ENCODE measurements at regions not wholly inside any gene's neighbourhood (a gene's known extent, or its start where the extent isn't known, plus 50 kb on each side); places are given as distances from the start of the nearest gene placed in this dataset.
A peak's percentile ranks its signal among the peaks of the same experiment; 100 is the strongest.

DNA sequence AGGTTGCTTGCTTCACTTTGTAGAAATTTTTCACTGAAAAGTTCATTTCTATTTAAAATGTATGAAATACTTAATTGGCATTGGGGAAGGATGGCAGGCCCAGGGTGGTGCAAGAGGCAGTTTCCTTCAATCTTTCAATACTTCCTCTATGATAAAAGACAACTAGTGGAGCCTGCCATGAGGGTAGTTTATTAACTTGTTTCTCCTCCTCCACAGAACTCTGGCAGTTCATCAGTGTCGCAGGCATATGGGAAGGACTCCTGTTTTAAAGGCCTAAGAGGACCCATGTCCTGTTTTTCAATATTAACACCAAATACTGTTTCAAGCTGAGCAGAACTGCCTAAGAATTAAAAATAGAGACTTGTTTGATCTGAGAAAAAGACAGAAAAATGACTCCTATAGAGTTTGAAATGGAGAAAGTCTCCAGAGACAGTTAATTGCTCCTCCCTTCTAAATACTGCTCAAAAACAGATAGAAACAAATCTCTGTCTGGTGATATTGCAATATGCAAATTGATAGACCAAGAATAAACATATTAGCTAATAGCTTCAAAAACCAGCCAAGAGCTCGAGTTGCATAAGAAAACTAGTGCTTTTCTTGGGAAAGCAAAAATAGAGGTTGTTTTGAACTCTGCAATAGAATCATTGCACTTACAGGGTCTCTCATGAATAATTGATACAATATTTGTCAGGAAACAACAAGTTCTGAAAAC is 665.7 kb upstream of the SLC35B3 start:
- DNase-seq (ENCODE audit: extremely low read depth, low read depth): no peak
- H3K4me3 ChIP-seq (replicated peaks; ENCODE audit: low read depth, low read length): no peak overlapping the region
- no peak for TF ChIP-seq CTCF (IDR thresholded peaks at IDR 0.05; ENCODE audit: low read depth, low read length, missing control alignments)

GRCh38 chr6:9095729-9096128 is 660.4 kb upstream of the SLC35B3 start:
- DNase-seq (ENCODE audit: extremely low read depth, low read depth): no peak

DNA sequence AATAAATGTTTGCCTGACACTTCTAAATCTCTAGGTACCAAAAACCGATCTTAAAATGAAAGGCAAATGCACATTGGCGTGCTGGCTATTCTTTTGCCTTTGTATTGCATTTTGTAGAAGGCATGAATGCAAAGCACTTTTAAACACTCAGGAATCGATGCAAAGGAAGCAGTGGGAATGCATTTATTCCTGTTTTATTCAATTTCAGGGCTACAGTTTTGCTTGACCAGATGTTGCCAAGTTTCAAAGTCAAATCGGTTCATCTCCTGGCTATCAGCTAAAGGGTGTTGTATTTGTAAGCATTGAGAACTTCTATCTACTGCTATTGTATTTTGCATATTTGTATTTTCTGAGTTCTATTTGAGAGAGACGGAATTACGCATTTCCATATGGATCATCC is 659.8 kb upstream of the SLC35B3 start:
- TF ChIP-seq CTCF (IDR thresholded peaks at IDR 0.05; ENCODE audit: low read depth, low read length, missing control alignments): no peak
- no peak overlapping the region for H3K4me3 ChIP-seq (replicated peaks; ENCODE audit: low read depth, low read length)
- DNase-seq (ENCODE audit: extremely low read depth, low read depth): no peak

More at GRCh38 chr6:9095729-9096128, 660.4 kb upstream of the SLC35B3 start:
- H3K4me3 ChIP-seq (replicated peaks; ENCODE audit: low read depth, low read length): no peak overlapping the region
- no peak for TF ChIP-seq CTCF (IDR thresholded peaks at IDR 0.05; ENCODE audit: low read depth, low read length, missing control alignments)

DNA sequence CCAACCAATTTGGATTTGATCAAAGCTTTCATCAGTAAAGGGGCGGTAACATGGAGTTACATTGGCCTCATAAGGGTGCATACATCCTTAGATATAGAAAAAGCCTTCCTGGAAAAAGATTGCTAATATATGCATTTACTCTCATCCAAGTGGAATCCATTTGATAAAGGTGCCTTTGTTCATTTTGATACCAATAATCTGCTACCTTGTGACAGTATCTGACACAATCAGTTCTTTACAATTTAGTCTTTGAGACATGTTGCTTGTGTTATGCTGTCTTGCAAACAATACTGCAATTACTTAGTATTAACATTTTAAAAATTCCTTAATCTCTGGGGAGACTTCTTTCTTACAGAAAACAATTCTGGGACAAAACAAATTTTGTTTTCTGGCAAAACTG is 654.4 kb upstream of the SLC35B3 start:
- no peak for DNase-seq (ENCODE audit: extremely low read depth, low read depth)
- no peak overlapping the region for H3K4me3 ChIP-seq (replicated peaks; ENCODE audit: low read depth, low read length)
- TF ChIP-seq CTCF (IDR thresholded peaks at IDR 0.05; ENCODE audit: low read depth, low read length, missing control alignments): no peak

- no peak for TF ChIP-seq CTCF (IDR thresholded peaks at IDR 0.05; ENCODE audit: low read depth, low read length, missing control alignments)
- DNase-seq (ENCODE audit: extremely low read depth, low read depth): no peak
- no peak overlapping the region for H3K4me3 ChIP-seq (replicated peaks; ENCODE audit: low read depth, low read length)
These were observed 652.1 kb upstream of the SLC35B3 start for GRCh38 chr6:9087470-9087869.

GRCh38 chr6:9086331-9086730 is 651.0 kb upstream of the SLC35B3 start:
- no peak for TF ChIP-seq CTCF (IDR thresholded peaks at IDR 0.05; ENCODE audit: low read depth, low read length, missing control alignments)
- DNase-seq (ENCODE audit: extremely low read depth, low read depth): peak; percentile 52

GRCh38 chr6:9085709-9086070 is 650.3 kb upstream of the SLC35B3 start:
- H3K4me3 ChIP-seq (replicated peaks; ENCODE audit: low read depth, low read length): no peak overlapping the region
- no peak for DNase-seq (ENCODE audit: extremely low read depth, low read depth)
- TF ChIP-seq CTCF (IDR thresholded peaks at IDR 0.05; ENCODE audit: low read depth, low read length, missing control alignments): no peak

More at GRCh38 chr6:9086331-9086730, 651.0 kb upstream of the SLC35B3 start:
- no peak overlapping the region for H3K4me3 ChIP-seq (replicated peaks; ENCODE audit: low read depth, low read length)
